ENCODE measurements at regions not wholly inside any gene's neighbourhood (a gene's known extent, or its start where the extent isn't known, plus 50 kb on each side); places are given as distances from the start of the nearest gene placed in this dataset.

- Mint-ChIP-seq H3K4me3 (no peak overlapping the region), H3K27me3 (ENCODE audit: low read depth) (no peaks in the 10 kb centered on the region), H3K27ac (no peak overlapping the region), H3K36me3 (ENCODE audit: insufficient read depth in 1 of 3, low read depth in 3 of 3) (peaks cover 0 to 10% (median 6%) of the 10 kb centered on the region in 3 experiments; a peak in 3 of 7 replicates), H3K4me1 (peaks cover 12% of the 10 kb centered on the region in 2 experiments), H3K9me3 (peaks cover 6 to 9% of the 10 kb centered on the region in 2 experiments; a peak in 4 of 5 replicates)
- Histone ChIP-seq H3K56ac (ENCODE audit: insufficient read length, low read depth, low read length) (no peak overlapping the region), H3K27me3 (ENCODE audit: insufficient read depth, low read length) (no peaks in the 10 kb centered on the region), H2AK5ac (ENCODE audit: insufficient read length, low read length) (no peak overlapping the region), H2BK120ac (ENCODE audit: low read depth, low read length, poor library complexity, severe bottlenecking) (no peak overlapping the region), H3K23me2 (ENCODE audit: insufficient read length, low read depth, low read length, poor library complexity, severe bottlenecking) (no peaks in the 10 kb centered on the region), H3K23ac (ENCODE audit: insufficient read length, low read depth, low read length) (no peak overlapping the region), H4K5ac (ENCODE audit: insufficient read length, low read depth, low read length) (no peak overlapping the region), H3K79me2 (ENCODE audit: insufficient read depth, low read length) (no peaks in the 10 kb centered on the region), H2BK12ac (ENCODE audit: insufficient read length, low read depth, low read length) (no peak overlapping the region), H3K4me2 (ENCODE audit: insufficient read depth, insufficient read length, low read length) (no peak overlapping the region), H3K9me3 (ENCODE audit: control insufficient read depth, low read depth, low read length) (no peaks in the 10 kb centered on the region), H3K4ac (ENCODE audit: low read depth, low read length) (no peak overlapping the region), H3K79me1 (ENCODE audit: insufficient read depth, low read depth, low read length, poor library complexity, severe bottlenecking) (no peaks in the 10 kb centered on the region), H3K18ac (ENCODE audit: insufficient read length, low read depth, low read length) (no peak overlapping the region), H2BK5ac (ENCODE audit: insufficient read length, low read length) (no peak overlapping the region), H4K8ac (replicated peaks; ENCODE audit: insufficient read length, low read depth, low read length) (no peak overlapping the region), H2AFZ (ENCODE audit: low read length) (no peak overlapping the region), H4K91ac (ENCODE audit: insufficient read length, low read depth, low read length) (no peak overlapping the region), H3K4me1 (ENCODE audit: insufficient read depth, low read length) (no peaks in the 10 kb centered on the region), H4K20me1 (ENCODE audit: control insufficient read depth, insufficient read depth, insufficient read length) (no peaks in the 10 kb centered on the region), H3K27ac (ENCODE audit: insufficient read length, low read depth, low read length) (no peak overlapping the region), H3T11ph (ENCODE audit: low read length) (no peak overlapping the region), H3K9ac (ENCODE audit: extremely low read depth, insufficient read length, low read length) (no peak overlapping the region), H3K14ac (ENCODE audit: insufficient read depth, low read length) (no peak overlapping the region), H2BK15ac (ENCODE audit: low read depth, low read length) (no peak overlapping the region), H2BK20ac (ENCODE audit: low read depth, low read length, poor library complexity, severe bottlenecking) (no peak overlapping the region)
- DNase-seq: no peak
- TF ChIP-seq, protein P1, sequence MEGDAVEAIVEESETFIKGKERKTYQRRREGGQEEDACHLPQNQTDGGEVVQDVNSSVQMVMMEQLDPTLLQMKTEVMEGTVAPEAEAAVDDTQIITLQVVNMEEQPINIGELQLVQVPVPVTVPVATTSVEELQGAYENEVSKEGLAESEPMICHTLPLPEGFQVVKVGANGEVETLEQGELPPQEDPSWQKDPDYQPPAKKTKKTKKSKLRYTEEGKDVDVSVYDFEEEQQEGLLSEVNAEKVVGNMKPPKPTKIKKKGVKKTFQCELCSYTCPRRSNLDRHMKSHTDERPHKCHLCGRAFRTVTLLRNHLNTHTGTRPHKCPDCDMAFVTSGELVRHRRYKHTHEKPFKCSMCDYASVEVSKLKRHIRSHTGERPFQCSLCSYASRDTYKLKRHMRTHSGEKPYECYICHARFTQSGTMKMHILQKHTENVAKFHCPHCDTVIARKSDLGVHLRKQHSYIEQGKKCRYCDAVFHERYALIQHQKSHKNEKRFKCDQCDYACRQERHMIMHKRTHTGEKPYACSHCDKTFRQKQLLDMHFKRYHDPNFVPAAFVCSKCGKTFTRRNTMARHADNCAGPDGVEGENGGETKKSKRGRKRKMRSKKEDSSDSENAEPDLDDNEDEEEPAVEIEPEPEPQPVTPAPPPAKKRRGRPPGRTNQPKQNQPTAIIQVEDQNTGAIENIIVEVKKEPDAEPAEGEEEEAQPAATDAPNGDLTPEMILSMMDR (conservative IDR thresholded peaks at IDR 0.05): no peak
Observed at GRCh38 chr3:31050296-31050695, 155.8 kb upstream of the GADL1 start.
